Activated CD4-positive, alpha-beta memory T cell treated with anti-CD3 and anti-CD28 coated beads for 36 hours (primary cell): ENCODE measurements at regions not wholly inside any gene's neighbourhood (a gene's known extent, or its start where the extent isn't known, plus 50 kb on each side); places are given as distances from the start of the nearest gene placed in this dataset.

Experiments used
- CTCF ChIA-PET: fragments of 350-600 bp; sonication (Branson Sonifier 250); formaldehyde crosslinking; loops from one replicate; lab custom pipeline; 2021; ENCODE audit warnings: antibody characterized with exemption, inconsistent platforms; lab: Charles Lee
- POLR2A ChIA-PET: fragments of 350-600 bp; sonication (Branson Sonifier 250); formaldehyde crosslinking; loops from one replicate; lab custom pipeline; 2021; ENCODE audit warnings: antibody characterized with exemption; lab: Charles Lee
- DNase-seq: peaks from one replicate; pipeline ENCODE4 v3.0.0-alpha.2; 2020
- H3K27ac Mint-ChIP-seq: one replicate; pipeline ENCODE4 v1.8.0; 2021; ENCODE audit warnings: mixed read lengths
- H3K27me3 Mint-ChIP-seq: one replicate; pipeline ENCODE4 v1.8.0; 2021; ENCODE audit warnings: mixed read lengths
- H3K36me3 Mint-ChIP-seq: one replicate; pipeline ENCODE4 v1.8.0; 2021; ENCODE audit warnings: mixed read lengths
- H3K4me1 Mint-ChIP-seq: one replicate; pipeline ENCODE4 v1.8.0; 2021; ENCODE audit warnings: low read depth, mixed read lengths
- H3K4me3 Mint-ChIP-seq: one replicate; pipeline ENCODE4 v1.8.0; 2021; ENCODE audit warnings: mild to moderate bottlenecking, mixed read lengths
- H3K9me3 Mint-ChIP-seq: one replicate; pipeline ENCODE4 v1.8.0; 2021; ENCODE audit warnings: mixed read lengths
- intact Hi-C: fragments of 100-400 bp; cut with micrococcal nuclease; formaldehyde crosslinking; loops from one replicate; pipeline ENCODE4 v1.15.1; 2023

DNA sequence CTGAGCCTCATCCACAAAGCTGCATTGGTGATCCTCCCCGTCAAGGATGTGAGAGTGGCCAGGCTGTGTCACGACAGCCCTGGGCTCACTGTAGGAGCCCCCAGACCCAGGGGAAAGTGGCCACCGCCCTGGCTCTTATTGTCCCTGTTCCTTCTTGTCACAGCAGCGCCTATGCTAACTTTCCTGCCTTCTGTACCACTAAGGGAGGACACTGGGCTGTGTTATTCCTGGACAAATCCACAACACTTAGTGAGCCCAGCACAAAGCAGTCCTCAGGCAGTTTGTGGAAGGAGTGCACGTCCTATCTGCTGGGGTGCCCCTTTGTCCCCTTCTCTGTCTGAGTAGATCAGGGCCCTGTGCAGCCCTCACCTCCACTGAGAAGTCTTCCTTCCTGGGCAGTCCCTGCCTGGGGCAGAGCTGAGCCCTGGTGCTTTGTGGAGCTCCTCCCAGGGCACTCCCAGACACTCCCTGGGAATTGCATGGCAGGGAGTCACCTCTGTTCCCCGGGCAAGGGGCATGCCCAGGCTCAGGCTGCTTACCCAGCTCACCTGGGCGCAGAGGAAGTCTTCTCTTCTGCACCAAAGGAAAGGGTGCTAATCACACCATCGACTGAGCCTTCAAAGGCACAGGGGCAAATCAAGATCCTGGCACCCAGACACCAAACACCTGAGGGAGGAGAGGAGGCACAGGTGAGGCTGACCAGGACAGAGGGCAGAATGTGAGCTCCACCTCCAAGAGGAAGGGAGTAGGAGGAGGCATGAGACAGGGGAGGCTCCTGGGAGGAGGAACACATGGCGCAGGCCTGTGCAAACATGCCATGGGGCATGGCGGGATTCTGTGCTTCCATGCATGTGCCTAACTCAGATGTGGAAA is 138.7 kb downstream of the KLF13 start:
- ChIA-PET POLR2A (interaction anchor here (0.9 kb wide), 1 partner anchor 23 kb away, joined by 3 read pairs; no protein-coding TSS in a partner anchor), CTCF (interaction anchor here (1.0 kb wide), 2 partner anchors 9 to 10 kb away, joined by 3 read pairs; no protein-coding TSS in a partner anchor)
- no peaks in the 10 kb centered on the region for H3K27me3 Mint-ChIP-seq
- H3K4me3 Mint-ChIP-seq = no peak overlapping the region
- DNase-seq = peak; percentile 6
- H3K27ac Mint-ChIP-seq = no peak overlapping the region
- intact Hi-C loops = no loop called here
- H3K9me3 Mint-ChIP-seq = no peaks in the 10 kb centered on the region
- H3K36me3 Mint-ChIP-seq = no peaks in the 10 kb centered on the region
- peaks cover 9% of the 10 kb centered on the region for H3K4me1 Mint-ChIP-seq

DNA sequence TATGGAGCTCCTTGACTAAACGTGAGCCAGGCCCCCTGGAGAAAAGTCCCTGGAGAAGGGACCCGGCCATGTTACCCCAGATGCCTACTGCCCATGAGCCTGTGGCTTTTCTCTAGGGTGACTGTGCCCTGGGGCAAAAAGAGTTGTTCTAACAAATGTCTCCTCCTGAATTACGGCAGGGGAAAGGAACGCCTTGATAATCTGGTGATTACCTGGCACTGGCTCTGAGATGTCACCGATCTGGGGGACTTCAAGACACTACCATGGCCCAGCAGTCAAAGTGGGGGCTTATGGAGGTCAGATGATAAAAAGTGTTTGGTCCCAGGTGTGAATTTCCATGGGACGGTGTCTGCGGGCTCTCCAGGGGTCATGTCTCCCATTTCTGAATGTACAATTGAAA is 140.7 kb downstream of the KLF13 start:
- Mint-ChIP-seq H3K27ac (no peak overlapping the region), H3K4me1 (peaks cover 11% of the 10 kb centered on the region), H3K27me3 (no peaks in the 10 kb centered on the region), H3K9me3 (no peaks in the 10 kb centered on the region), H3K4me3 (no peak overlapping the region), H3K36me3 (no peaks in the 10 kb centered on the region)
- ChIA-PET POLR2A (no interaction called here), CTCF (interaction anchor here (1.4 kb wide), 1 partner anchor 20 kb away, joined by 5 read pairs; no protein-coding TSS in a partner anchor)
- intact Hi-C loops = no loop called here
- no peak for DNase-seq

DNA sequence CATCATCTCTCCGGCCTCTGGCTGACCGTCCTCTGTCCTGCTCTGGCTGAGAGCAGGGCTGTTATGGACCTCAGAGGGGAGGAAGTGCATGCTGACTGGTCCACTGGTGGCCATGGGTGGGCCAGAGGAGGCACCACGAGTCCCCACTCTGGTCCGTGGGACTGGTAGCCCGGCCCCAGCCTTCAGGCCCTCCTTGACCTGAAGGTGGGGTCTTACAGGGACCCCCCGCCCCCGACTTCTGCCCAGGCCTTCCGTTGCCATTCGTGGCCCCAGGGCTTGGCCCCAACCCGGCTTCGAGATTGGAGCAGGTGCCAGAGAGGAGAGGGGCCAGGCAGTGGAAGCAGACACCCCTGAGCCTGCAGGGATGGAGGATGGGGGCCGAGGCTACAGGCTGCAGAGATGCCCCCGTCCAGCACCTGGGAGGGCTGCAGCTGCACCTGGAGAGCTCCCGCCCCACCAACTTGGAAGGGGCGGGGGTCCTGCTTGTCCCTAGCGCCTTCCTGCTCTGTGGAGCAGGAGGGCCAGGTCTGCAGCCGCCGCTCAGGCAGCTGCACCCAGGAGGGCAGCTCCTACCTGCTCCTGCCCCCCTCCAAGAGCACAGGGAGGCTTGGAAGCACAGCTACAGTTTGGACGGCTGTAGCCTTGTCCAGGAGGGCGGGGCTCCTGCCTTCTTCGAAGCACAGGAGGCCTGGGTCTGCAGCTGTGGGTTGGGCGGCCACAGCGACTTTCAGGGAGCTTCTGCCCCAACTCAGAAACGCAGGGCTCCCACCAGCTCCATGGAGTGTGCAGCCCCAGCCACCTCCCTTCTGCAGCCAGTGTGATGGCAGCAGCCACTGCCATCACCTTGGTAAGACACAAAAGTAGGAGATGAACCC is 142.5 kb downstream of the KLF13 start:
- Mint-ChIP-seq H3K9me3 (no peaks in the 10 kb centered on the region), H3K27me3 (no peaks in the 10 kb centered on the region), H3K36me3 (peaks cover 2% of the 10 kb centered on the region), H3K27ac (no peak overlapping the region), H3K4me1 (peaks cover 29% of the 10 kb centered on the region), H3K4me3 (no peak overlapping the region)
- no peak for DNase-seq
- CTCF ChIA-PET = no interaction called here
- intact Hi-C loops = no loop called here
- POLR2A ChIA-PET = no interaction called here

DNA sequence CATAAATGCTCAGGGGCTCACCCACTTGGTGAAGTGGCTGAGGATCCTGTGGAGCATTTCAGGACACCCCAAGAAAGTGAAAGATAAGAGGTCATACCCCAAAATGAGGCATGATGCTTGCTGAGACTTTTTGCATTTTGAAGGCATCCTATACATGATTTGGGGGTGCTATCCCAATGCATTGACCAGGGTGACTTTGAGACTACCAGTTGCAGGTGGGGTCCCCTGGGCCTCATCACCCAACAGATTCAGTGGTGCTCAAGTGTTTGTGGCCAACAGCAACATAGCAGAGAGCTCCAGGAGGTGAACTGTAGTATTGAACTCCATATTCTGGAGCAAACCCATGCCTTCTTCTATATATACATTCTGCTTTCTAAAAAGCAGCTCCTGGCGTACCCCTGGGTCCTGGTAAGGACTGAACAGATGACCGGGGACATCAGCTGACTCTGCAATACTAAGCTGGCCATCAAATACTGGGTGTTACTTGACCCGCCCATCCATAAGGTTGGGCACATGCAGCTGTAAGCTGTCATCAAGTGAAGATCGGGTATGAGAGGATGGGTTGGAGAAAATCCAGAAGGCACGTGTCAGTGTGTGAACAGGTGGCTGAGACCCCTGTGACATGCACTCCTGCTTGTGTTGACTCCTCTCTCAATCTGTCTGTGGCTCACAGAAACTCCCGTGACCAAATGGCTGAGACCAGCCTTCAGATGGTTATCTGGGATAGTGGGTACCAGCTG is 143.3 kb downstream of the KLF13 start:
- ChIA-PET POLR2A (interaction anchor here (0.9 kb wide), 1 partner anchor 10 kb away, joined by 3 read pairs; no protein-coding TSS in a partner anchor), CTCF (no interaction called here)
- no peaks in the 10 kb centered on the region for H3K27me3 Mint-ChIP-seq
- DNase-seq = no peak
- H3K4me1 Mint-ChIP-seq = peaks cover 34% of the 10 kb centered on the region
- no peaks in the 10 kb centered on the region for H3K9me3 Mint-ChIP-seq
- no peak overlapping the region for H3K27ac Mint-ChIP-seq
- H3K36me3 Mint-ChIP-seq = peaks cover 7% of the 10 kb centered on the region
- intact Hi-C loops = no loop called here
- H3K4me3 Mint-ChIP-seq = no peak overlapping the region

DNA sequence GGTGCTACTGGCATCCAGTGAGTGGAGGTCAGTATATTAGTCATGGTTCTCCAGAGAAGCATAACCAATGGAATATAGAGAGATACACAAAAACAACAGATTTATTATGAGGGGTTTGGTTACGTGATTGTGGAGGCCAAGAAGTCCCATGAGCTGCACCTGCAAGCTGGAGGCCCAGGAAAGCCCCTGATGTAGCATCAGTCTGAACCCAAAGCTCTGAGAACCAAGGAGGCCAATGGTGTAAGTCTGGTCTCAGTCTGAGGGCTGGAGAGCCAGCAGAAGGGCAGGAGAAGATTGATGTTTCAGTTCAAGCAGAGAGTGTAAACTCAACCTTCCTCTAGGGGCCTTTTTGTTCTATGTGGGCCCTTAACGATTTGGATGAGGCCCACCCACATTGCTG is 144.1 kb downstream of the KLF13 start:
- no peak for DNase-seq
- no peak overlapping the region for H3K27ac Mint-ChIP-seq
- H3K9me3 Mint-ChIP-seq = peaks cover 2% of the 10 kb centered on the region
- no peaks in the 10 kb centered on the region for H3K27me3 Mint-ChIP-seq
- intact Hi-C loops = no loop called here
- peaks cover 40% of the 10 kb centered on the region for H3K4me1 Mint-ChIP-seq
- ChIA-PET CTCF (interaction anchor here (4.6 to 7.5 kb wide), 2 partner anchors 18 to 32 kb away, joined by 29 to 90 read pairs; no protein-coding TSS in a partner anchor), POLR2A (interaction anchor here (0.9 kb wide), 1 partner anchor 11 kb away, joined by 3 read pairs; no protein-coding TSS in a partner anchor)
- H3K36me3 Mint-ChIP-seq = peaks cover 9% of the 10 kb centered on the region
- no peak overlapping the region for H3K4me3 Mint-ChIP-seq

DNA sequence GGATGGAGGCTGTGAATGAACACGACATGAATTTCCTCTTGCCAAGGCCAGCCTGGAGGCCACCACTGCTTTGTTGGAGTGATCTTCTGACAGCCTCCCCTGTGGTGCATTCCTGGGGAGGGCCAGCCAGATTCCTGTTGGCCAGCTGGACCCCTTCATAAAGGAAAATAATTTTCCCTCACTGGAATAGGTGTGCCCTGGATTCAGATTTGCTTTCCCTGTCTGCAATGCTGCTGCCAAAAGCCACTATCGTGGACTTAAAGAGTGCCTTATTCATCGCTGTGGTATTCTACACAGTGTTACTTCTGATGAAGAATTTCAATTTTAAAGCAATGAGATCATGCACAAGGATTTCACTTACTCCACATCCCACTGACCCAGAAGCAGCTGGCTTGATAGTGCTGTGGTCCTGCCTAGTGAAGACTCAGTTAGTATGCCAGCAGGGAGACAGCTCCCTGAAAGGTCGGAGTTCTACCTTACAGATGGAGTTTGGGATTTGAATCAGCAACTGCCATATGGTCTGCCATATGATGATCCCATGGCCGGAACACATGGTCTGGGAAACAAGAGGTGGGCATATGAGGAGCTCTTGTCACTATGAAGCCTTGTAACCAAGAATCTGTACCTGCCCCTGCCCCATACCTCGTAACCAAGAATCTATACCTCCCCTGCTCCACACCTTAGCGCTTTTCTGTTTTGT is 145.2 kb downstream of the KLF13 start:
- no peak overlapping the region for H3K27ac Mint-ChIP-seq
- intact Hi-C loops = no loop called here

DNA sequence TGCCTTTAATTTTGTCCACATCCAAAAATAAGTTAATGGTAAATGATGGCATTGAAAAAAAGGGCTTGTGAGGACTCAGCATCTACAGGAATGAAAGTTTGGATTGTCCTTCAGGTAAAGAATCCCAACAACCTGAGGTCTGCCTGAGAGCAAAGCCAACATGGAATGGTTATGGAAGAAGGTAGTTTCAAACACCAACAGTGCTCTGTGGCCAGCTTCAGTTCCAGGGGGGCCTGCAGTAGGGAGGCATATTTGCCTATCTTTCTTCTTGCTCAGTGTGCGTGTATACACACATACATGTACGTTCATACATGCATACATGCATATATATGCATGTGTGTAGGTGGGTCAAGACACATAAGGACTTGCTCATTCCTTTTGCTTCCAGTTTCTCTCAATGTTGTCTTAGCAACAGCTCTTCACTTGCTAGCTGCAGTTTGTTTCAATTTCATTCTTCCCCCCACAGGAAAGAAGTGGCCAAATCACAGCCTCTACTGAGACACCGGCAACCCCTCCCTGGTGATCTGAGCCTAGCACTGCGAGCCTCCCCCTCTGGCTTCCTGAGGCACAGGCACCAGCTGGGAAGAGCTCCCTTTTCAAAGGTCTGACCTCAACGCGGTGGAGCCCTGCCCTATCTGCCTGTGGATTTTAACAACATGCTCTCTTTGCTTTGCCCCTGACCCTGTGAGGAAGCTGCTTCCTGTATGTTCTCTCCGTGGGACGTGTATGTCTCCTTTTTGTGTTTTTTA is 146.2 kb downstream of the KLF13 start:
- H3K27me3 Mint-ChIP-seq = no peaks in the 10 kb centered on the region
- peak; percentile 78 for DNase-seq
- intact Hi-C loops = loop anchor here (1.0 kb wide), 2 partner anchors 14 to 38 kb away; no protein-coding TSS in a partner anchor
- H3K4me3 Mint-ChIP-seq = peak overlapping the region; percentile 65
- H3K36me3 Mint-ChIP-seq = peaks cover 13% of the 10 kb centered on the region
- ChIA-PET CTCF (interaction anchor here (0.8 to 7.5 kb wide), 10 partner anchors 11 to 107 kb away, joined by 3 to 90 read pairs (median 10); no protein-coding TSS in a partner anchor), POLR2A (interaction anchor here (1.0 to 4.0 kb wide), 10 partner anchors 9 to 146 kb away, joined by 3 to 45 read pairs (median 6); partner anchors contain the start of gene KLF13)
- peak overlapping the region; percentile 87 for H3K27ac Mint-ChIP-seq
- H3K4me1 Mint-ChIP-seq = peaks cover 49% of the 10 kb centered on the region
- peaks cover 5% of the 10 kb centered on the region for H3K9me3 Mint-ChIP-seq

More for the DNA sequence above, 145.2 kb downstream of the KLF13 start:
- Mint-ChIP-seq H3K4me3 (no peak overlapping the region), H3K36me3 (peaks cover 9% of the 10 kb centered on the region), H3K27me3 (no peaks in the 10 kb centered on the region), H3K9me3 (peaks cover 2% of the 10 kb centered on the region), H3K4me1 (peaks cover 47% of the 10 kb centered on the region)
- ChIA-PET CTCF (interaction anchor here (0.7 to 7.5 kb wide), 9 partner anchors 10 to 106 kb away, joined by 3 to 90 read pairs (median 5); no protein-coding TSS in a partner anchor), POLR2A (interaction anchor here (1.0 to 4.0 kb wide), 7 partner anchors 8 to 108 kb away, joined by 3 to 45 read pairs (median 6); no protein-coding TSS in a partner anchor)
- no peak for DNase-seq

DNA sequence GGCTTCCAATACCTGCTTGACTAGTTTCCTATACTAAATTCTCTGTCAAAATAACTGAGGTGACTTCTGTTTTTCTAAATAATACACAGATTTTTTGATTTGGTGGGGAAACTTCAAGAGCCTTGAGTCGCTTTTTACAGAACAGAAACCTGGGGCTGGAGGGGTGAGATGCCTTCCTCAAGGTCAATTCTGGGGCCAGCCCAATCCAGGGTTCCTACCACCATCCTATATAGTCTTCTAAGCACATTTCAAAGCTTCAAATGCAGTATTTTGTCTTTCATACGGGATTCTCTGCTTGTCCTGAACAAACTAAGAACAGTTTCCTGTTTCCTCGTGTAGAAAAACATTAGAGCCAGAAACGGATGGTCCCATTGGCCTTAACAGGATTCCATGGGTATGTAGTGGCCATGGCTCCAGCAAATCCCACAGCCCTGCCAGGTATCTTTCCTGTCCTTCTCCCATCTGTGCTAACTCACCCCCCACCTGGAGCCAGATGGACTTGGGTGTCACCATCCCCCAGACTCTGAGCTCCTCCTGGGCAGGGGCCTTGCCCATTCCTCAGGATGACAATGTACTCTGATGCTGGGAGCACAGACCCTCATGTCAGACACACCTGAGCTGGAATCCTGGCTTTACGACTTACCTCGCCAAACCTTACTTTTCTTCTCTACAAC is 146.9 kb downstream of the KLF13 start:
- peaks cover 14% of the 10 kb centered on the region for H3K36me3 Mint-ChIP-seq
- H3K27me3 Mint-ChIP-seq = no peaks in the 10 kb centered on the region
- H3K9me3 Mint-ChIP-seq = peaks cover 6% of the 10 kb centered on the region
- CTCF ChIA-PET = interaction anchor here (1.1 to 7.5 kb wide), 9 partner anchors 9 to 41 kb away, joined by 3 to 90 read pairs (median 15); no protein-coding TSS in a partner anchor
- peak overlapping the region; percentile 65 for H3K4me3 Mint-ChIP-seq
- POLR2A ChIA-PET = interaction anchor here (0.7 to 4.0 kb wide), 10 partner anchors 10 to 147 kb away, joined by 3 to 45 read pairs (median 6); partner anchors contain the start of gene KLF13
- DNase-seq = no peak
- peak overlapping the region; percentile 87 for H3K27ac Mint-ChIP-seq
- H3K4me1 Mint-ChIP-seq = peaks cover 49% of the 10 kb centered on the region
- intact Hi-C loops = loop anchor here (1.0 kb wide), 5 partner anchors 10 to 38 kb away; no protein-coding TSS in a partner anchor

DNA sequence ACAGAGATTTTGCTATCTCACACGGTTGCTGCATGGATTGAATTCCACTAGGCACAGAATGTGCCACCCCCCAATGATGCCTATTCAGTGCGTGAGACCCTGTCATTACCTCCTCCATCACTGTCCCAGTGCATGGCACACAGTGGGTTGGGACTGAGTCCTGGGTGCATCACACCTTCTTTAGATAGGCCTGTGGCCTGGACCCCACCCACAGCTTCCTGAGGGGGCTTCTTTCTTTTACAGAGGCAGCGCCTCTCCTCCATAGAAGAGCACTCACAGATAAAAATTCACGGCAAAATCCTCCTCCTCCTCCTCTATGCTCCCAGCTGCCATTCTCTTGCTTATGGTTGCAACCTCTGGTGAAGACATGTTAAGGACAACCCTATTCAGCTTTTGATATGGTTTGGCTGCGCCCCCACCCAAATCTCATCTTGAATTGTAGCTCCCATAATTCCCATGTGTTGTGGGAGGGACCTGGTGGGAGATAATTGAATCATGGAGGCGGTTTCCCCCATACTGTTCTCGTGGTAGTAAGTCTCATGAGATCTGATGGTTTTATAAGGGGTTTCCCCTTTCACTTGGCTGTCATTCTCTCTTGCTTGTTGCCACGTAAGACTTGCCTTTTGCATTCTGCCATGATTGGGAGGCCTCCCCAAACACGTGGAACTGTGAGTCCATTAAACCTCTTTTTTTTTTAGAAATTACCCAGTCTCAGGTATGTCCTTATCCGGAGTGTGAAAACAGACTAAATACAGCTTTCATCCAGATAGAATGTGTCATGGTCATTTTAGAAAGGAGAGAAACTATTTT is 147.6 kb downstream of the KLF13 start:
- Mint-ChIP-seq H3K9me3 (peaks cover 6% of the 10 kb centered on the region), H3K4me3 (peak overlapping the region; percentile 65), H3K36me3 (peaks cover 16% of the 10 kb centered on the region), H3K27ac (peak overlapping the region; percentile 87), H3K4me1 (peaks cover 54% of the 10 kb centered on the region), H3K27me3 (no peaks in the 10 kb centered on the region)
- peak; percentile 67 for DNase-seq
- intact Hi-C loops = loop anchor here (1.0 kb wide), 3 partner anchors 9 to 35 kb away; no protein-coding TSS in a partner anchor
- CTCF ChIA-PET = interaction anchor here (1.3 to 7.5 kb wide), 7 partner anchors 9 to 39 kb away, joined by 3 to 90 read pairs (median 20); no protein-coding TSS in a partner anchor
- POLR2A ChIA-PET = interaction anchor here (0.7 to 4.0 kb wide), 5 partner anchors 9 to 125 kb away, joined by 3 to 45 read pairs (median 26); no protein-coding TSS in a partner anchor
